CD14-positive monocyte (primary cell): ENCODE measurements at regions not wholly inside any gene's neighbourhood (a gene's known extent, or its start where the extent isn't known, plus 50 kb on each side); places are given as distances from the start of the nearest gene placed in this dataset.

ENCODE experiments used
- DNase-seq, 3 donors: peaks; one replicate each; pipeline ENCODE4 v3.0.0-alpha.2; 2011 to 2022
- H2AFZ ChIP-seq: 2 replicates; pipeline ENCODE4 v1.6.0; 2012; ENCODE audit warnings: mild to moderate bottlenecking, low read depth, low read length, inconsistent platforms; ENCODE audit not compliant: insufficient read depth, poor library complexity, severe bottlenecking
- H3K27ac ChIP-seq, 2 donors: 1 replicate in 1 of 2; 2 replicates in 1 of 2; pipeline ENCODE4 v1.5.1; 2012 to 2013; ENCODE audit warnings: low read length in 2 of 2, control low read depth in 1 of 2, inconsistent platforms in 1 of 2, low read depth in 1 of 2, mild to moderate bottlenecking in 1 of 2
- H3K27me3 ChIP-seq, 2 donors: one replicate each; pipeline versions ENCODE4 v1.6.0 to v1.6.1; 2011 to 2013; ENCODE audit warnings: low read length in 2 of 2; ENCODE audit not compliant: control insufficient read depth in 2 of 2, insufficient read depth in 2 of 2
- H3K36me3 ChIP-seq, 2 donors: replicated peaks in 1 of 2; 1 replicate in 1 of 2; 2 replicates in 1 of 2; pipeline versions ENCODE4 v1.5.1 to v1.6.1; 2012 to 2013; ENCODE audit warnings: low read length in 2 of 2, control low read depth in 1 of 2, inconsistent platforms in 1 of 2, mild to moderate bottlenecking in 1 of 2; ENCODE audit not compliant: insufficient read depth in 2 of 2, control insufficient read depth in 1 of 2
- H3K4me1 ChIP-seq, 2 donors: 1 replicate in 1 of 2; 2 replicates in 1 of 2; pipeline versions ENCODE4 v1.5.1 to v1.6.1; 2012 to 2013; ENCODE audit warnings: low read length in 2 of 2, control low read depth in 1 of 2, inconsistent platforms in 1 of 2, mild to moderate bottlenecking in 1 of 2, moderate library complexity in 1 of 2; ENCODE audit not compliant: insufficient read depth in 2 of 2, control insufficient read depth in 1 of 2
- H3K4me2 ChIP-seq: replicated peaks from 2 replicates; pipeline ENCODE3; 2012; ENCODE audit warnings: low read length, moderate library complexity, mild to moderate bottlenecking; ENCODE audit not compliant: poor library complexity, severe bottlenecking; ENCODE audit errors: extremely low read depth
- H3K4me3 ChIP-seq, 3 experiments: fragments of 200-600 bp in 1 of 3; sonication (generic) in 1 of 3; replicated peaks in 1 of 3; 1 replicate in 2 of 3; 2 replicates in 1 of 3; pipeline ENCODE4 v1.5.1; 2011 to 2013; ENCODE audit warnings: low read length in 3 of 3, mild to moderate bottlenecking in 3 of 3, control low read depth in 2 of 3, low read depth in 2 of 3, inconsistent platforms in 1 of 3, moderate library complexity in 1 of 3
- H3K79me2 ChIP-seq: 2 replicates; pipeline ENCODE4 v1.6.0; 2012; ENCODE audit warnings: mild to moderate bottlenecking, control low read depth, inconsistent platforms, low read length, moderate library complexity; ENCODE audit not compliant: insufficient read depth
- H3K9ac ChIP-seq: 2 replicates; pipeline ENCODE4 v1.6.0; 2017; ENCODE audit warnings: low read length, mild to moderate bottlenecking; ENCODE audit not compliant: insufficient read depth, poor library complexity, severe bottlenecking
- H3K9me3 ChIP-seq, 2 donors: replicated peaks in 1 of 2; 1 replicate in 1 of 2; 2 replicates in 1 of 2; pipeline versions ENCODE4 v1.5.1 to v1.6.1; 2012 to 2013; ENCODE audit warnings: low read length in 2 of 2, control low read depth in 1 of 2; ENCODE audit not compliant: control insufficient read depth in 1 of 2, insufficient read depth in 1 of 2
- H4K20me1 ChIP-seq: 2 replicates; pipeline ENCODE4 v1.6.0; 2012; ENCODE audit warnings: mild to moderate bottlenecking, low read length, control low read depth, moderate library complexity; ENCODE audit not compliant: insufficient read depth
- H3K27ac Mint-ChIP-seq, 7 donors: one replicate each; pipeline ENCODE4 v1.8.0; 2020; ENCODE audit warnings: mild to moderate bottlenecking in 7 of 7, mixed read lengths in 7 of 7, moderate library complexity in 6 of 7, inconsistent platforms in 2 of 7
- H3K27me3 Mint-ChIP-seq, 3 donors: one replicate each; pipeline ENCODE4 v1.8.0; 2021 to 2022; ENCODE audit warnings: low read depth in 3 of 3, mild to moderate bottlenecking in 3 of 3, mixed read lengths in 3 of 3, moderate library complexity in 3 of 3, inconsistent platforms in 1 of 3
- H3K36me3 Mint-ChIP-seq, 2 donors: one replicate each; pipeline ENCODE4 v1.8.0; 2020; ENCODE audit warnings: mixed read lengths in 2 of 2, inconsistent platforms in 1 of 2, mild to moderate bottlenecking in 1 of 2
- H3K4me1 Mint-ChIP-seq: one replicate; pipeline ENCODE4 v1.8.0; 2020; ENCODE audit warnings: mild to moderate bottlenecking, mixed read lengths
- H3K4me3 Mint-ChIP-seq, 2 donors: one replicate each; pipeline ENCODE4 v1.8.0; 2020; ENCODE audit warnings: mild to moderate bottlenecking in 2 of 2, mixed read lengths in 2 of 2, moderate library complexity in 1 of 2
- H3K9me3 Mint-ChIP-seq, 7 donors: one replicate each; pipeline ENCODE4 v1.8.0; 2020 to 2022; ENCODE audit warnings: mixed read lengths in 7 of 7, mild to moderate bottlenecking in 6 of 7, moderate library complexity in 6 of 7, inconsistent platforms in 2 of 7
- WGBS: methylation state at CpG from one replicate; pipeline ENCODE4 v1.1.5; 2013; ENCODE audit warnings: missing lambda C conversion rate; ENCODE audit not compliant: insufficient coverage; 5-methylcytosine and 5-hydroxymethylcytosine counted together
- intact Hi-C, 2 donors: fragments of 100-400 bp; cut with micrococcal nuclease; formaldehyde crosslinking; loops; one replicate each; pipeline versions ENCODE4 v1.15.0 to v1.15.1; 2023
- TF ChIP-seq, protein P1 (sequence below): fragments of 200-600 bp; IDR thresholded peaks from one replicate; pipeline ENCODE4 v1.8.0; 2022; ENCODE audit warnings: antibody characterized with exemption, mild to moderate bottlenecking

GRCh38 chr17:45719335-45720071 is 64.6 kb upstream of the CRHR1 start:
- Histone ChIP-seq H3K36me3 (no peaks in the 10 kb centered on the region), H3K27me3 (peaks cover 0 to 3% of the 10 kb centered on the region in 2 donors), H3K9me3 (peaks cover 0 to 4% of the 10 kb centered on the region in 2 donors), H3K4me3 (no peak overlapping the region), H4K20me1 (no peaks in the 10 kb centered on the region), H3K27ac (no peak overlapping the region), H2AFZ (no peak overlapping the region), H3K4me1 (no peaks in the 10 kb centered on the region), H3K9ac (no peak overlapping the region), H3K4me2 (no peak overlapping the region), H3K79me2 (no peaks in the 10 kb centered on the region)
- TF ChIP-seq, protein P1, sequence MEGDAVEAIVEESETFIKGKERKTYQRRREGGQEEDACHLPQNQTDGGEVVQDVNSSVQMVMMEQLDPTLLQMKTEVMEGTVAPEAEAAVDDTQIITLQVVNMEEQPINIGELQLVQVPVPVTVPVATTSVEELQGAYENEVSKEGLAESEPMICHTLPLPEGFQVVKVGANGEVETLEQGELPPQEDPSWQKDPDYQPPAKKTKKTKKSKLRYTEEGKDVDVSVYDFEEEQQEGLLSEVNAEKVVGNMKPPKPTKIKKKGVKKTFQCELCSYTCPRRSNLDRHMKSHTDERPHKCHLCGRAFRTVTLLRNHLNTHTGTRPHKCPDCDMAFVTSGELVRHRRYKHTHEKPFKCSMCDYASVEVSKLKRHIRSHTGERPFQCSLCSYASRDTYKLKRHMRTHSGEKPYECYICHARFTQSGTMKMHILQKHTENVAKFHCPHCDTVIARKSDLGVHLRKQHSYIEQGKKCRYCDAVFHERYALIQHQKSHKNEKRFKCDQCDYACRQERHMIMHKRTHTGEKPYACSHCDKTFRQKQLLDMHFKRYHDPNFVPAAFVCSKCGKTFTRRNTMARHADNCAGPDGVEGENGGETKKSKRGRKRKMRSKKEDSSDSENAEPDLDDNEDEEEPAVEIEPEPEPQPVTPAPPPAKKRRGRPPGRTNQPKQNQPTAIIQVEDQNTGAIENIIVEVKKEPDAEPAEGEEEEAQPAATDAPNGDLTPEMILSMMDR: no peak
- H3K9me3 Mint-ChIP-seq: peaks cover 0 to 16% (median 1%) of the 10 kb centered on the region in 7 donors
- H3K4me3 Mint-ChIP-seq: no peak overlapping the region
- WGBS: 83% methylated on average over 2 of the region's 3 CpGs
- no peaks in the 10 kb centered on the region for H3K36me3 Mint-ChIP-seq
- peaks cover 8 to 25% (median 22%) of the 10 kb centered on the region in 3 donors for H3K27me3 Mint-ChIP-seq
- intact Hi-C loops: no loop called here
- no peaks in the 10 kb centered on the region for H3K4me1 Mint-ChIP-seq
- no peak for DNase-seq
- H3K27ac Mint-ChIP-seq: no peak overlapping the region

GRCh38 chr17:45720386-45720785 is 63.7 kb upstream of the CRHR1 start:
- Histone ChIP-seq H3K9ac (no peak overlapping the region), H3K4me3 (no peak overlapping the region), H4K20me1 (no peaks in the 10 kb centered on the region), H3K36me3 (no peaks in the 10 kb centered on the region), H3K4me1 (no peaks in the 10 kb centered on the region), H3K79me2 (no peaks in the 10 kb centered on the region), H3K4me2 (no peak overlapping the region), H3K27me3 (peaks cover 0 to 5% of the 10 kb centered on the region in 2 donors), H2AFZ (no peak overlapping the region), H3K9me3 (peaks cover 0 to 7% of the 10 kb centered on the region in 2 donors), H3K27ac (no peak overlapping the region)
- 84% methylated on average over 10 of the region's 11 CpGs for WGBS
- intact Hi-C loops: no loop called here
- Mint-ChIP-seq H3K9me3 (peaks cover 0 to 17% (median 2%) of the 10 kb centered on the region in 7 donors), H3K4me1 (no peaks in the 10 kb centered on the region), H3K27ac (no peak overlapping the region), H3K27me3 (peaks cover 8 to 27% (median 23%) of the 10 kb centered on the region in 3 donors), H3K36me3 (no peaks in the 10 kb centered on the region), H3K4me3 (peak overlapping the region in 1 of 2 donors; percentile 14)
- TF ChIP-seq, protein P1: no peak
- DNase-seq: no peak
